ENCODE measurements at regions not wholly inside any gene's neighbourhood (a gene's known extent, or its start where the extent isn't known, plus 50 kb on each side); places are given as distances from the start of the nearest gene placed in this dataset.

DNA sequence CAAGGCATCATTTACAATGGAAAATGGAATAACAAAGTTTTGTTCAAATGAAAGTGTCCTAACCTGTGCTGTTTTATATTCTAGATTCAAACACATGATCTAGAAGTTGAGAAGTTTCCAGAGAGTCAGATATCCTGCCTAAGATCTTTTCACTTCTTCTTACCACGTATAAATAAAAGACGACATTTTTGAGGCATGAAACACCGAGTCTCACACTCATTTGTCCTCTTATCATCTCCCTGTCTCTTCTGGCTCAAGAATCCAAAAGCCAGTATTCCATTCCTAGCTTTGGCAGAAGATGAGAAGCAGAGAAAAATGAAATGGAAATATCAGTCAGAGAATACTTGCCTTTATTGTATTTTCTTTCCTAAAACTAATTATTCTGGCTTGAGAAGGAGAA, 738.6 kb upstream of the NR2F2 start:
- Histone ChIP-seq H3F3A (replicated peaks; ENCODE audit: insufficient read depth) (no peaks in the 10 kb centered on the region), H3K4me2 (no peak overlapping the region), H3K4me1 (ENCODE audit: control insufficient read depth in 1 of 2, insufficient read depth in 2 of 2, low read depth in 1 of 2, low read length in 1 of 2) (no peaks in the 10 kb centered on the region), H3K9ac (no peak overlapping the region), H3K36me3 (replicated peaks in 1 of 2; ENCODE audit: control insufficient read depth in 1 of 2, insufficient read depth in 2 of 2, low read length in 1 of 2) (no peaks in the 10 kb centered on the region), H4K20me1 (ENCODE audit: insufficient read depth) (no peaks in the 10 kb centered on the region), H2AFZ (ENCODE audit: low read depth) (peak overlapping the region; percentile 60; the same call in 1 of the 2 replicates), H3K27me3 (ENCODE audit: insufficient read depth) (no peaks in the 10 kb centered on the region), H3K79me2 (ENCODE audit: insufficient read depth) (no peaks in the 10 kb centered on the region), H3K9me3 (no peaks in the 10 kb centered on the region), H3K9me2 (no peaks in the 10 kb centered on the region), H3K27ac (ENCODE audit: low read depth in 2 of 2, low read length in 1 of 2) (peak overlapping the region in 1 of 2 experiments; percentile 22; a peak in 1 of 4 replicates), H3K4me3 (ENCODE audit: low read depth in 2 of 2, low read length in 1 of 2) (no peak overlapping the region)
- 3% methylated on average over 3 of the region's 3 CpGs for WGBS (ENCODE audit: low lambda C conversion rate)
- CTCF ChIA-PET: interaction anchor here (1.0 kb wide), 1 partner anchor 18 kb away, joined by 4 read pairs; no protein-coding TSS in a partner anchor
- POLR2A ChIA-PET: no interaction called here
- no peak for DNase-seq
- TF ChIP-seq, protein P1, sequence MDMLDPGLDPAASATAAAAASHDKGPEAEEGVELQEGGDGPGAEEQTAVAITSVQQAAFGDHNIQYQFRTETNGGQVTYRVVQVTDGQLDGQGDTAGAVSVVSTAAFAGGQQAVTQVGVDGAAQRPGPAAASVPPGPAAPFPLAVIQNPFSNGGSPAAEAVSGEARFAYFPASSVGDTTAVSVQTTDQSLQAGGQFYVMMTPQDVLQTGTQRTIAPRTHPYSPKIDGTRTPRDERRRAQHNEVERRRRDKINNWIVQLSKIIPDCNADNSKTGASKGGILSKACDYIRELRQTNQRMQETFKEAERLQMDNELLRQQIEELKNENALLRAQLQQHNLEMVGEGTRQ (IDR thresholded peaks at IDR 0.05; ENCODE audit: borderline replicate concordance, low read depth, low read length): no peak
- TF ChIP-seq YY1 (IDR thresholded peaks at IDR 0.05; ENCODE audit: low read depth): no peak
- TF ChIP-seq MXI1 (IDR thresholded peaks at IDR 0.05; ENCODE audit: low read depth, low read length): no peak
- no peak for TF ChIP-seq NFIC (IDR thresholded peaks at IDR 0.05; ENCODE audit: borderline replicate concordance)
- TF ChIP-seq EZH2phosphoT487 (IDR thresholded peaks at IDR 0.05; ENCODE audit: borderline replicate concordance, low read depth): no peak
- no peak for TF ChIP-seq GABPA (IDR thresholded peaks at IDR 0.05; ENCODE audit: low read depth)
- no peak for TF ChIP-seq RFX5 (IDR thresholded peaks at IDR 0.05; ENCODE audit: low read length)
- TF ChIP-seq, protein P2, sequence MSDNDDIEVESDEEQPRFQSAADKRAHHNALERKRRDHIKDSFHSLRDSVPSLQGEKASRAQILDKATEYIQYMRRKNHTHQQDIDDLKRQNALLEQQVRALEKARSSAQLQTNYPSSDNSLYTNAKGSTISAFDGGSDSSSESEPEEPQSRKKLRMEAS (IDR thresholded peaks at IDR 0.05; ENCODE audit: low read depth): no peak

DNA sequence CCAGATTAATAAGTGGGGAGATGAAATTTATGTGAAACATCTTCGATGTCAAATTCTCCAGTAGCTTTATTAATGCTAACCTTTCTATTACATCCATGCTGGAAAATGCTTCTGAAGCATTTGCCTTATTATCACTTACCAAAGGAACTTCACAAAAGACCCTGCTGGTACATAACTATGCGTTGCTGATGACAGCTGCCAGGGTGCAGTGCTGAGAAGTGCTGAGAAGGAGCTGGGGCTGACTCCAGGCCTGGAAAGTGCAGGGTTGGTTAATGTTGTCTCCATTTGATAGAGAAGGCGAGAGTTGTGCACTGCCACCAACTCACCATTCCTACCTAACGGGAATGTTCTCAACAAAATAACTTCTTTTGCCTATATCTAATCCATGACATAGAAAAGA, 736.0 kb upstream of the NR2F2 start:
- no peak for DNase-seq
- H3K9me3 ChIP-seq: no peaks in the 10 kb centered on the region
- H3K9ac ChIP-seq: no peak overlapping the region
- H3K4me3 ChIP-seq (ENCODE audit: low read depth in 2 of 2, low read length in 1 of 2): no peak overlapping the region
- CTCF ChIA-PET: no interaction called here
- no peak overlapping the region for H2AFZ ChIP-seq (ENCODE audit: low read depth)
- no peaks in the 10 kb centered on the region for H3K4me1 ChIP-seq (ENCODE audit: control insufficient read depth in 1 of 2, insufficient read depth in 2 of 2, low read depth in 1 of 2, low read length in 1 of 2)
- no peak overlapping the region for H3K4me2 ChIP-seq
- no peaks in the 10 kb centered on the region for H3K79me2 ChIP-seq (ENCODE audit: insufficient read depth)
- H3F3A ChIP-seq (replicated peaks; ENCODE audit: insufficient read depth): no peaks in the 10 kb centered on the region
- no peaks in the 10 kb centered on the region for H3K27me3 ChIP-seq (ENCODE audit: insufficient read depth)
- WGBS (ENCODE audit: low lambda C conversion rate): 16% methylated on average over 4 of the region's 4 CpGs
- no peak overlapping the region for H3K27ac ChIP-seq (ENCODE audit: low read depth in 2 of 2, low read length in 1 of 2)
- TF ChIP-seq EZH2phosphoT487 (IDR thresholded peaks at IDR 0.05; ENCODE audit: borderline replicate concordance, low read depth) (no peak), ELF1 (IDR thresholded peaks at IDR 0.05) (no peak), FOXM1 (IDR thresholded peaks at IDR 0.05; ENCODE audit: low read depth) (no peak), JUND (IDR thresholded peaks at IDR 0.05) (no peak), GATA2 (CRISPR knock-in tag; IDR thresholded peaks at IDR 0.05) (no peak), MXI1 (IDR thresholded peaks at IDR 0.05; ENCODE audit: low read depth, low read length) (no peak), MEF2A (IDR thresholded peaks at IDR 0.05; ENCODE audit: borderline replicate concordance, low read depth) (no peak), EP300 (IDR thresholded peaks at IDR 0.05; ENCODE audit: borderline replicate concordance in 1 of 2, low read depth in 1 of 2, low read length in 1 of 2) (no peak), RXRA (IDR thresholded peaks at IDR 0.05; ENCODE audit: borderline replicate concordance, low read depth) (no peak)
- TF ChIP-seq, protein P3, sequence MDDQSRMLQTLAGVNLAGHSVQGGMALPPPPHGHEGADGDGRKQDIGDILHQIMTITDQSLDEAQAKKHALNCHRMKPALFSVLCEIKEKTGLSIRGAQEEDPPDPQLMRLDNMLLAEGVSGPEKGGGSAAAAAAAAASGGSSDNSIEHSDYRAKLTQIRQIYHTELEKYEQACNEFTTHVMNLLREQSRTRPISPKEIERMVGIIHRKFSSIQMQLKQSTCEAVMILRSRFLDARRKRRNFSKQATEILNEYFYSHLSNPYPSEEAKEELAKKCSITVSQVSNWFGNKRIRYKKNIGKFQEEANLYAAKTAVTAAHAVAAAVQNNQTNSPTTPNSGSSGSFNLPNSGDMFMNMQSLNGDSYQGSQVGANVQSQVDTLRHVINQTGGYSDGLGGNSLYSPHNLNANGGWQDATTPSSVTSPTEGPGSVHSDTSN (IDR thresholded peaks at IDR 0.05): no peak
- TF ChIP-seq, protein P4, sequence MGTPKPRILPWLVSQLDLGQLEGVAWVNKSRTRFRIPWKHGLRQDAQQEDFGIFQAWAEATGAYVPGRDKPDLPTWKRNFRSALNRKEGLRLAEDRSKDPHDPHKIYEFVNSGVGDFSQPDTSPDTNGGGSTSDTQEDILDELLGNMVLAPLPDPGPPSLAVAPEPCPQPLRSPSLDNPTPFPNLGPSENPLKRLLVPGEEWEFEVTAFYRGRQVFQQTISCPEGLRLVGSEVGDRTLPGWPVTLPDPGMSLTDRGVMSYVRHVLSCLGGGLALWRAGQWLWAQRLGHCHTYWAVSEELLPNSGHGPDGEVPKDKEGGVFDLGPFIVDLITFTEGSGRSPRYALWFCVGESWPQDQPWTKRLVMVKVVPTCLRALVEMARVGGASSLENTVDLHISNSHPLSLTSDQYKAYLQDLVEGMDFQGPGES (IDR thresholded peaks at IDR 0.05; ENCODE audit: low read depth, low read length): no peak
- POLR2A ChIA-PET: no interaction called here
- H4K20me1 ChIP-seq (ENCODE audit: insufficient read depth): no peaks in the 10 kb centered on the region
- no peaks in the 10 kb centered on the region for H3K36me3 ChIP-seq (replicated peaks in 1 of 2; ENCODE audit: control insufficient read depth in 1 of 2, insufficient read depth in 2 of 2, low read length in 1 of 2)
- no peaks in the 10 kb centered on the region for H3K9me2 ChIP-seq
